ENCODE measurements at regions not wholly inside any gene's neighbourhood (a gene's known extent, or its start where the extent isn't known, plus 50 kb on each side); places are given as distances from the start of the nearest gene placed in this dataset.
"Not testable (repeated sequence)": the region's sequence is repeated elsewhere in the genome, so short reads cannot be mapped to it uniquely, and the experiment has no call there.

DNA sequence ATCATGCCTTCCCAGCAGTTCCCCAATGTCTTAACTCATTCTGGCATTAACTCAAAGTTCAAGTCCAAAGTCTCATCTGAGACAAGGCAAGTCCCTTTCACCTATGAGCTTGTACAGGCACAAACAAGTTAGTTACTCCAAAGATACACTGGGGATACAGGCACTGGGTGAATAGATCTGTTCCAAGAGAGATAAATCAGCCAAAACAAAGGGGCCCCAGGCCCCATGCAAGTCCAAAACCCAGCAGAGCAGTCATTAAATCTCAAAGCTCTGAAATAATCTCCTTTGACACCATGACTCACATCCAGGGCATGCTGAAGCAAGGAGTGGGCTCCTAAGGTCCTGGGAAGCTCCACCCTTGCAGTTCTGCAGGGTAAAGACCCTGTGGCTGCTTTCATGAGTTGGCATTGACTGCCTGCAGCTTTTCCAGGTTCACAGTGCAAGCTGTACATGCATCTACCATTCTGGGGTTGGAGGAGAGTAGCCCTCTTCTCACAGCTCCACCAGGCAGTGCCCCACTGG, 332.2 kb upstream of the KIF2B start:
- DNase-seq (ENCODE audit: low read depth), result peak; percentile 7

DNA sequence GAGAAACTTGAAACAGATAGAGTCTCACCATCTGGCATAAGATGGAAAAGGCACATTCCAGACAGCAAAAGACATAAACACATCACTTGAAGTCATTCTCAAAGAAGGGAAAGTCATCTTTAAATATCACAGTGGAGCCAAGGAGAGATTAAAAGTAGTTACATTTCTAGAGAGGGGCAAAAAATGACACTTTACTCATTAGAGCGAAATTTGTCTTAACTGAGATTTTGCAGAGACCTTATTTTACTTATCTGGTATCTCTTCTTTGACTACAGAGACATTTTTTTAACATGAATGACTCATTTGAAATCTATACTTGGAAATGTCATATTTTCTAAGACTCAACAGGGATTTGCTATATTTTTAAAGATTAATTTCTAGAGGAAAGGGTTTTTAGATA, 339.0 kb upstream of the KIF2B start:
- no peak for DNase-seq (ENCODE audit: low read depth)

DNA sequence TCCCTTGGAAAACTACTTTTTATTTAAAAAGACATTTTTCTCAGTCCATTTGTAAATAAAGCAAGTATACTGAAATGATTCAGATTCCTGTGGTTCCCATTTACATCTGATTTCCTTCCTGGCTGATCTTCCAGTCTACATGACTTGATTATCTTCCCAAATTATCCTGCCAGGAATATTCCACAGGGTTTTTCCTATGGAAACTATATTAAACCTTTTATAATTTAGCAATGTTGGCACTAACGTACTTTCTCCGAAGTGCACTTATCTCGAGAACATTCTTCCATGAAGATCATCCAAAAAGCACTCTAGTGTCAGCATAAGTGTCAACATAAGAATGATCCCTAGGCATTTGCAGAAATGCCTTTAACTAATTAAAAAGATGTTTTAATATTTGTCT, 347.7 kb upstream of the KIF2B start:
- DNase-seq (ENCODE audit: low read depth), result peak; percentile 10

DNA sequence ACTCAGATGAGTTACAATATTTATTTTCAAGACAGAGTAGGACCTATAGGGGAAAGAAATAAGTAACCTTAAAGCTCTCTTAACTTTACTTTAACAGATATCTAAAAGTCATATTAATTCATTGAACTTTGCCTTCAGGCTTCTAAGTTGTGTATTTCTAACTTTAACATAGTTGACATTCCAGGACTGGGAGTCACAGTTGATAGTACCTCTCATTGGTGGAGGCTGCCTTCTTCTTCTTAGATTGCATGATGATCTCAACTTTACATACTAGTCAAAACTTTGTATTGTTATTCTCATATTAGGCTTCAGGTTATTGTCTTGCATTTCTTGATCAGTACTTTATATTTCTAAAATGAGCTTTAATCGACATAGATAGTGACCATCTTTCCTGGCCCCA, 350.1 kb upstream of the KIF2B start:
- peak; percentile 88 for DNase-seq (ENCODE audit: low read depth)

DNA sequence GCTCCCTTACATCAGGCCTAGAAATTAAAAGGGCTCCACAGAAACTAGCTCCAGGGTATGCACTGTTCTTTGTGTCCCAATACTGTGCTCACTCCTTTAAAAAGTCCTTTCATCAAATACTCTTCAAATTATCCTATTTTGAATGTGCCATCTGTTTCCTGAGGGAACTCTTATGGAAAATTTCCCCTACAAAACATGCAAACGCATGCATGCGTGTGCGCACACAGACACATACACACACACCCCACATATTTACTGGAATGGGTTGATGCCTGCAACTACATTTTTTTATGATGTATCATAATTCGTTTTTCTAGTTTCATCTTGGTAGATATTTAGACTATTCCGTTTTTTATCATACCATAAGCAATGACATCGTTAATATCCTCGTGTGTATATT, 351.2 kb upstream of the KIF2B start:
- no peak for DNase-seq (ENCODE audit: low read depth)

DNA sequence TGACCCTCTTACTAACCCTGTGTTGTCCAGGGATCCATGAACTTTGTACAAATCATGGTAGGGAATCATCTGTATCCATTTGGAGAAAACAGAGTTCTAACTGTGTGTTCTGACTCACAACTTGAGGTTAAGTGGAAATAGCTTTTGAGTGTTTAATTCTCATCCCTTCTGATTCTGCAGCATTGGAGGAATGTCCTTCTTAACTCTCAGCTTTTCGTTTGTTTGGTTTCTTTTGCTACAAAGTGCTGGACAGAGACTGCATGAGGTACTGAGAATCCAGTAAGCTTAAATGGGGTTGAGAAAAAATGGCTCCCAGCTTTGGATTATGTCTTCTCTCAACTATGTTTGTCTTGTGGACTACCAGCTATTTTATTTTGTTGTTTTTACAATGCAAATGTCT, 352.1 kb upstream of the KIF2B start:
- peak; percentile 74 for DNase-seq (ENCODE audit: low read depth)

DNA sequence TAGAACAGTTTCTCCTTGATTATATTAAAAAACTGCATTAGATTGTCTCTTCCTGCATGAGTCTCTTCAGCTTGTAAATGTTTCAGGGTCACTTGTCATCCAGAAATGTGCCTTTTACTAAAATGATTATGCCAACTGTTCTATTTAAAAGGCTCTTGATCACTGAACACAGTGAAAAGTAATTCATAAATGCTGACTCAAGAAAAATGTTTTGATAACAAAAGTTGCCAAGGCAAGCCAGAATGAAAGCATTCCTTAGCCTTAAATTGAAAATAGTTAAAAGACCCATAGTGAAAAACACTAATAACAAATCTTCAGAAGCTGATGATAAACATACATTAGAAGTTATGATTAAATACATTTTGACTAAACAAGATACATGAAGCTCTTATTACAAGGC, 356.0 kb upstream of the KIF2B start:
- DNase-seq (ENCODE audit: low read depth), result no peak

DNA sequence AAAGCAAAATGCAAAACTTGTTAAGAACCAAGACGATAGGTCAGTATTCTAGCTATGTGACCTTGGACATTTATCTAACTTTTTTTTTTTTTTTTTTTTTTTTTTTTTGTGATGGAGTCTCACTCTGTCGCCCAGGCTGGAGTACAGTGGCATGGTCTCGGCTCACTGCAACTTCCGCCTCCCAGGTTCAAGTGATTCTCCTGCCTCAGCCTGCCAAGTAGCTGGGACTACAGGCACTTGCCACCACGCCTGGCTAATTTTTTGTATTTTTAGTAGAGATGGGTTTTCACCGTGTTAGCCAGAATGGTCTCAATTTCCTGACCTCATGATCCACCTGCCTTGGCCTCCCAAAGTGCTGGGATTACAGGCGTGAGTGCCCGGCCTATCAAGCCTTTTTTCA, 358.3 kb upstream of the KIF2B start:
- not testable (repeated sequence) for DNase-seq (ENCODE audit: low read depth)

DNA sequence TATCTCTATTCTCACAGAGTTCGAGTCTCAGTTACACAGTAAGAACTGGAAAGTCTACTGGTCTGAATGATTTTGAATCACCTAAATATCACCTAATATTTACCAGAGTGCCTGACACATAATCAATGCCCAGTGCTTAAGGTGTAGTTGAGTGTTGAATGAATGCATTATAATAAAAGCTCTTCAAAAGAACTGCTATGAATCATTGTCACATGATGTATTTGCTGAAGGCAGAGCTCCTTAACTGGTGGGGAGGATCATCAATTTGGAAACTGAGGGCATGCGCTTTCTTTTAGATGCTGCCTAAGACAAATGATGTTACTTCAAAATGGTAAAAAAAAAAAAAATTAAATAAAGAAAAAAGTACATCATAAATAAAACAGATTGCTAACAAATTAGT, 359.4 kb upstream of the KIF2B start:
- peak; percentile 8 for DNase-seq (ENCODE audit: low read depth)

DNA sequence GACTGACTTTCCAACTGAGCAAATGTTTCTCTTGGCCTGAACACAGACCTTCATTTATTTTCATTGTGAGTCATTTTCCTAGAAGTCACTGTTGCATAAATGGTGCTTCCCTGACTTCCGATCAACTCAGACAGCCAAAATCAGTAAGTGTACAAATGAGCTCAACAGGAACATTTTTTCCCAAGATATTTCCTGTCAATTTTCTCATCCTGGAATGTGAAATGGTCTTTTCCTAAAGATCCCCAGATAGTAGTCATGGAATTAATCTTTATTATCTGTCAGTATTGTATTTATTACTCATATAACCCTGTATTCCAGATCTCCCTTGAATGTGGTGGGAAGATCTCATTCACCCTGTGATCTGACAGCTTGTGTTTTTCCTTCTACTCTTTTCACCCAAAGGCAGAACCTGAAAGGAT, 360.3 kb upstream of the KIF2B start:
- DNase-seq (ENCODE audit: low read depth), result peak; percentile 76

DNA sequence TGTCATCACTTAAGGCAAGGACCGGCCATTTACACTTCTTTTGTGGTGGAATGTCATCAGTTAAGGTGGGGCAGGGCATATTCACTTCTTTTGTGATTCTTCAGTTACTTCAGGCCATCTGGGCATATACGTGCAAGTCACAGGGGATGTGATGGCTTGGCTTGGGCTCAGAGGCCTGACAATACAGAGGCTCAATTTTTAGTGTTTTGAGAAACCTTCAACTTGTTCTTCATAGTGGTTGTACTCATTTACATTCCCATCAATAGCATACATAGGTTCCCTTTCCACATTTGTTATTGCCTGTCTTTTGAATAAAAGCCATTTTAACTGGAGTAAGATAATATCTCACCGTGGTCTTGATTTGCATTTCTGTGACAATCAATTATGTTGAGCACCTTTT, 366.8 kb upstream of the KIF2B start:
- DNase-seq (ENCODE audit: low read depth), result not testable (repeated sequence)

DNA sequence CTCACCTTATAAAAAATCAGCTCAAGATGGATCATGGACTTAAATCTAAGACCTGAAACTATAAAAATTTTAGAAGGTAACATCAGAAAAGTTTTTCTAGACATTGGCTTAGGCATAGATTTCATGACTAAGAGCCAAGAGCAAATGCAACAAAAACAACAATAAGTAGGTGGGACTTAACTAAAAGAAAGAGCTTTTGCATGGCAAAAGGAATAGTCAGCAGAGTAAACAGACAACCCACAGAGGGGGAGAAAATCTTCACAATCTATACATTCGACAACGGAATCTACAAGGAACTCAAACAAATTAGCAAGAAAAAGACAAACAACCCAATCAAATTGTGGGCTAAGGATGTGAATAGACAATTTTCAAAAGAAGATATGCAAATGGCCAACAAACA, 368.4 kb upstream of the KIF2B start:
- DNase-seq (ENCODE audit: low read depth), result no peak

DNA sequence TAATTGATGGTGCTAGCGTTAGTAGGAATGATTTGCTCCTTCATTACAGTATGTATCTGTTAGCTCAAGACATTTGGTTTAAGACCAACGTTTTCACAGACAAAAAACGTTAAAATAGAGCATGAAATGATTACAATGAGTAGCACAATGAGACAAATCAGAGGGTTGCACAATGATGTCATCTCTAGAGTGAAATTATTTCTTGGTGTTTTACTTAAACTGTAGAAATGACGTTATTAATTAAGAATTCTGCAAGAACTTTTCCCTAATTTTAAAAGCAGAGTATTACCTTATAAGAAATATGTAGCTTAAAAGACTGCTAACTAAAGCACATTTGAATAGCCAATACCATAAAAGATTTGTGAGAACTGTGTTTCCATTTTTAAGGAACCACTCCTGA, 373.4 kb upstream of the KIF2B start:
- DNase-seq (ENCODE audit: low read depth), result no peak

DNA sequence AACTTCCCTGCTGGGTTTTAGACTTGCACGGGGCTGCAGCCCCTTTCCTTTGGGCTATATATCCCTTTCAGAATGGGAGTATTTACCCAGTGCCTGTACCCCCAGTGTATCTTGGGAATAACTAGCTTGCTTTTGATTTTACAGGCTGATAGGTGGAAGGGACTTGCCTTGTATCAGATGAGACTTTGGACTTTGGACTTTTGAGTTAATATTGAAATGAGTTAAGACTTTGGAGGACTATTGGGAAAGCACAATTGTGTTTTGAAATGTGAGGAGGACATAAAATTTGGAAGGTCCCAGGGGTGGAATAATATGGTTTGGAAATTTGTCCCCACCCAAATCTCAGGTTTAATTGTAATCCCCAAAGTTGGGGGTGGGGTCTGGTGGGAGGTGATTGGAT, 393.8 kb upstream of the KIF2B start:
- DNase-seq (ENCODE audit: low read depth), result no peak

DNA sequence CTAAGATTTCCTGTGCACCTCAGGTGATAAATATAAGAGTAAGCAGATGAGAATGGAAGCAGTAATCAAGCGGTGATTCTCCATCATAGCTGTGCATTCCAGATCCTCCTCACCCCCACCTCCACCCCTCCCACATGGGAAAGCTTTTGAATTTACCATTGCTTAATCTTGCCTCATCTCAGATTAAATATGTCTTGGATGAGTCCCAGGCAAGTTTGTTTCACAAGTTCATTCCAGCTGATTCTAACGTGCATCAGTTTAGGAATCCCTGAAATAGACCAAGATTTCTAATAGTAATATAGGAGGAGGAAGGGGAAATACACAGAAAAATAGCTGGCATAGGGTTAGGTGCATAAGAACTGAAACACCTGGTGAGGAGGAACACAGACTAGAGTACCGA, 396.2 kb upstream of the KIF2B start:
- DNase-seq (ENCODE audit: low read depth), result no peak

DNA sequence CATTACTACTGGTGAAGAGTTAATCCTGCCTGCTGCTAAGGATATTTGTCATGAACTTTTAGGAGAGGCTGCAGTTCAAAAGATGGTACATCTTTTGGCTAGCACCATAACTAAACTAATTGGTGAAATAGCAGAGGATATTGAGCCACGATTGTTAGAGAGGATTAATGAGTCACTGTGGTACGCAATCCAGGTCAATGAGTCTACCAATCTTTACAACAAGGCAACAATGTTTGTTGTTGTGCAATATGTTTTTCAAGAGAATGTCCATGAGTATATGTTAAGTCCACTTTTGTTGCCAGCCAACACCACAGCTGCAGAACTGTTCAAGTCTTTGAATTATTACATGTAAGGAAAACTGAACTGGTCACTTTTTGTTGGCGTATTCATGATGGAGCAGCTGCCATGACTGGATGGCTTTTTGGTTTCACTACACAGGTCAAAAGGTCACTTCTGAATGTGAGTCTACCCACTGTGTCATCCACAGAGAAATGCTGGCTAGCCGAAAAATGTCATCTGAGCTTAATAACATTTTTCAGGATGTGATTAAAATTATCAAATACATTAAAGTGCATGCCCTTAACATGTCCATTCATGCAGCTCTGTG, 402.6 kb upstream of the KIF2B start:
- DNase-seq (ENCODE audit: low read depth), result peak; percentile 78

DNA sequence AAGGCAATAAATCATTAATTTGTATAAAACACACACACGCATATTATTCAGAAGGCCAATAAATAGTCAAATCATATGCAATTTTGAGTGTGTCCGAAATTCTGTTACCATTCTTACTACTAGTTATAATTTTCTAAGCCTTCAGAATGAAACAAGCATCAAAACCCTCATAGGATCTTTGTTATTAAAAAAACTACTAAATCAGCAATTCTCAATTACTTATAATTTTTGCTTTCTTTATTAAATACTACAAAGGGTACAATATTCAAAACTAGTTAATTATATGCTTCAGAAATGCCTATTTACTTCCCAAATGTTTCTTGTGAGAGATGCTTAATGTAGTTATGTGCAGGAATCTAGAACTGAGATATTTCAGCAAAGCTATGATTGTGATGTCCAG, 413.1 kb upstream of the KIF2B start:
- no peak for DNase-seq (ENCODE audit: low read depth)

DNA sequence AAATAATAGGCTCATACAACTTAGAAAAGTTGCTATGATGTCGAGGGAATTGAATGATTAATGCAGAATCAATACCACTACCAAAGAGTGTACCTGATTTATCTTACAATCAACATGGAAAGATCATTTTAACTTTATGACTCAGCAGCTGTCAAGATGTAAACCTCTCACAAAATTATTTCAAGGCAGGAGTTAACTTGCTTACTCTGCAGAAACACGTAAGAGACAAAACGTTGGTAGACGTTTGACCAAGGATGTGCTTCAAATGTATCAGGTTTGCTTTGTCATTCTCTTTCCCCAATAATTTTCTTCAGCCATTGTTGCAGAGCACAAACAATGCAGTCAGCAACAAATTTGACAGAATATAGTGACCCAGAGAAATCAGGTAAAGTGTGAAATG, 415.8 kb upstream of the KIF2B start:
- no peak for DNase-seq (ENCODE audit: low read depth)

DNA sequence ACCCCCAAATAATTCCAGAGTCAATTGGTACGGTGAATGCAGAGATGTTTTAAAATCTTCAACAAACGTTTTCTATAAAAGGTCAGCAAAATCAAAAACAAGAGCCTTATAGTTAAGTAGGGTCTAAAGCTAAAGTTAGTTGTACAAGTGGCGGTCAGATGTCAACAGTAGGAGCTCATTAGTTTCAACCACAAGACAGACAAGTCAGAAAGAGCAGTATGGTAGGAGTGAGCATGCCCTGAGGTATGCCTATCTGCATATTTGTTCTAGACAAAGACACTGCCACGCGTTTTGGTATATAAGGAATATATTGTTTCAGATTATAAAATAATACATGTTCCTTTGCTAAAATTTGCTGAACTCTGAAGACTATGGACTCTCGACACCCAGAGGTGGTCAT, 431.5 kb upstream of the KIF2B start:
- no peak for DNase-seq (ENCODE audit: low read depth)

DNA sequence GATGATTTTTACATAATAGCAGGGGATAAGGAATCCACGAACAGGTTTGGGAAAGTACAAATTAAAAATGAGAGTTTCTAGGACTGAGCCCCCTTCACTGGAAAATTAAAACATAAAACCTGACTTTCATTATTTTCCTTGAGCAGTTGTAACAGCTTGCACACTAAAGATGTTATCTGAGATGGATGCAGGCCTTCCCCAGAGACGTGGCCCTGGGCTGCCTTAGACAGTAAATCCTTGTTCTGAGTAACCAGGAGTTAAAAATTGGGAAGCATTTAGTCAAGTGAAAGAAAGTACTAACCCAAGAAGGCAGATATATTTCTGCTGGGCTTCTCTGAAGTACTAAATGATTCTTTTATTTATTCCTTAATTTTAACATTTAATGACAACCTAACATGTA, 432.2 kb upstream of the KIF2B start:
- DNase-seq (ENCODE audit: low read depth), result no peak

DNA sequence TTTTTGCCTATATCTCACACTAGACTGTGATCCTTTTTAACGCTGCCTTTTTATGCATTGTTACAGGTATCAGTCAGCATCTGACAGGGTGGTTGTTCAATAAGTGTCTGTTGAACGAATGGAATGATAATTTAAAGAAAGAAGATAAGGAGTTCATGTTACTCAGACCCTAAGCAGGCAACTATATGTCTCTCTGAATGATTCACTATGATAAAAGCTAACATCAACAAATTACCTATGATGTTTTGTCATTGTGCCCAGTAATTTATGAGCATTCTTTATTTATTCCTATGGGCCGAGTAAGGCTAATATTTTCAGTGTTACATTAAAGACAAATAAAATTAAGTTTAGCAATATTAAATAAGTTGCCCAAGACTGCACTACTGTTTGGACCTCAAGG, 435.0 kb upstream of the KIF2B start:
- peak; percentile 8 for DNase-seq (ENCODE audit: low read depth)

DNA sequence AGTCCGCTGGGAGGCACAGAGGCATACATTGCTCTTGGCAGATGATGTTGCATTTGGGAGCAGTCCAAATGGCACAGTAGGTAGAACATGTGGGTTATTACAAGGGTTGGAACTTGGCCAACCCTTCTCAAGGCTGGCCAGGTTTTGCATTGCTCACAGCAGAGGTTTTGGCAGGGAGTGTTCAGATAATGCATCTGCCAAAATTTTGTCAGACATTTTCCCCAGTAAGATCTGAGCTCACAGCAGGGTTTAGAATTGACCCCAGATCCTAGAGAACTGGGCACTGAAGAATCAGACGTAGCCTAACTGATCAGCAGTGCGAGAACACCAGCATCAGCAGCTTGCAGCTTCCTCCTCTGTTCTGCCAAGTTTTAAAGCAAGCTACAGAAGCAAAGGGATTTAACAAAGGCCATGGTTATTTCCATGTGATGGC, 468.8 kb upstream of the KIF2B start:
- no peak for DNase-seq (ENCODE audit: low read depth)

DNA sequence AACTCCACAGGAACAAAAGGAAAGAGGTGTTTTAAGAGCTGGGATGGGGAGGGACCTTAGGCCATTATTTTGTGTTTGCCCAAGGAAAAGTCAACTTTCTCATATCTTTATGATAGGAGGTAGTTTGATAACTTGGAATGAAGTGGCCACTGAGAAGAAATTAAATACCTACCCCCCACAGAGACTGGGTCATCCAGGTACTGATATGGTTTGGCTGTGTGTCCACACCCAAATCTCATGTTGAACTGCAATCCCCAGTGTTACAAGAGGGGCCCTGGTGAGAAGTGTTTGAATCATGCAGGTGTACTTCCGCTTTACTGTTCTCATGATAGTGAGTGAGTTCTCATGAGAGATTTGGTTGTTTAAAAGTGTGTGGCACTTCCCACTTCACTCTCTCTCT, 477.9 kb upstream of the KIF2B start:
- DNase-seq (ENCODE audit: low read depth), result no peak

DNA sequence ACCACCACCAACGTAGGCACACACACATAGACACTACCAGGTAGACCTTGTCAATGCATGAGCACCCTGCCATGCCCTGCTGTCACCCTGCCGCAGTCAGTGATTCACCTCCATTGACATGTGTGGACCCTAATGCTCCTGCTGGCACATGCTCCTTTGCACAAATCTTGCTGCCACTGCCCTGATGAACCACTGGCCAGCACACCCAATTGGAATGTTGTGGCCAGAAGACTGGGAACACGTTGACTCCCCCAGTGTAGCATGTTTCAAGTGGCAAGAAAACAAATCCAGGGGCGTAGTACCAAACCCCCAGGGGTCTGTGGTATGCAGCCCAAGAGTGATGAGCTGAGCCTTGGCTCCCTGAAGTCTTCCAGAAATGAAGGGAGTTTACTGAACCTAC, 486.4 kb upstream of the KIF2B start:
- DNase-seq (ENCODE audit: low read depth), result peak; percentile 63

DNA sequence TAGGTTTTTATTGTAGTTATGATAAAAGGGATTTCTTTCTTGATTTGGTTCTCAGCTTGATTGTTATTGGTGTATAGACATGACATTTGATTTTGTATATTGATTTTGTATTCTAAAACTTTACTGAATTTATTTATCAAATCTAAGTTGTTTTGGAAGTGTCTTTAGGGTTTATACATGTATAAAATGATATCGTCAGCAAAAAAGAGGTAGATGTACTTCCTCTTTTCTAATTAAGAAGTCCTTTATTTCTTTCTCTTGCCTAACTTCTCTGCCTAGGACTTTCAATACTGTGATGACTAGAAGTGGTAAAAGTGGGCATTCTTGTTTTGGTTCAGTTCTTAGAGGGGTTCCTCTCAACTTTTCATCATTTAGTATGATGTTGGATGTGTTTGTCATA, 487.3 kb upstream of the KIF2B start:
- no peak for DNase-seq (ENCODE audit: low read depth)
